GM12892 (cell line): ENCODE measurements at regions not wholly inside any gene's neighbourhood (a gene's known extent, or its start where the extent isn't known, plus 50 kb on each side); places are given as distances from the start of the nearest gene placed in this dataset.

Experiments
- POLR2A ChIP-seq: IDR thresholded peaks from 2 replicates; pipeline ENCODE4 v1.6.1; 2011; ENCODE audit warnings: low read depth, low read length, control low read depth
- TAF1 ChIP-seq: IDR thresholded peaks from 2 replicates; pipeline ENCODE4 v1.6.1; 2011; ENCODE audit warnings: low read depth, mild to moderate bottlenecking, control low read depth, low read length, borderline replicate concordance

GRCh38 chr14:98187281-98187680 is 1084.7 kb downstream of the BCL11B start:
- TF ChIP-seq POLR2A, result no peak
- TF ChIP-seq TAF1, result no peak
